ENCODE measurements at regions not wholly inside any gene's neighbourhood (a gene's known extent, or its start where the extent isn't known, plus 50 kb on each side); places are given as distances from the start of the nearest gene placed in this dataset.

GRCh38 chr4:146998157-146998556 is 52.5 kb upstream of the TTC29 start:
- no peak overlapping the region for H3K4me3 ChIP-seq
- H2AFZ ChIP-seq = no peak overlapping the region
- TF ChIP-seq CTCF (IDR thresholded peaks at IDR 0.05; ENCODE audit: poor library complexity) (no peak), EZH2phosphoT487 (IDR thresholded peaks at IDR 0.05; ENCODE audit: low read depth, severe bottlenecking, unreplicated experiment) (no peak), EZH2 (IDR thresholded peaks at IDR 0.05; ENCODE audit: borderline replicate concordance) (no peak)
- H3K79me2 ChIP-seq = no peaks in the 10 kb centered on the region
- no peak for DNase-seq (ENCODE audit: low spot score)
- no peaks in the 10 kb centered on the region for H4K20me1 ChIP-seq (ENCODE audit: insufficient read depth, poor library complexity, severe bottlenecking)
- no peaks in the 10 kb centered on the region for H3K36me3 ChIP-seq (replicated peaks; ENCODE audit: insufficient read depth, low read depth)
- no peaks in the 10 kb centered on the region for H3K27me3 ChIP-seq
- H3K4me2 ChIP-seq = no peak overlapping the region
- H3K9me3 ChIP-seq (ENCODE audit: low read depth) = no peaks in the 10 kb centered on the region
- H3K4me1 ChIP-seq (ENCODE audit: insufficient read depth) = no peaks in the 10 kb centered on the region
- H3K27ac ChIP-seq = no peak overlapping the region
- no peaks in the 10 kb centered on the region for H3K9me2 ChIP-seq (replicated peaks; ENCODE audit: insufficient read depth)
- 95% methylated on average over 2 of the region's 2 CpGs for WGBS (ENCODE audit: low lambda C conversion rate, missing lambda C conversion rate)

- no peaks in the 10 kb centered on the region for H3K9me3 ChIP-seq (ENCODE audit: low read depth)
- H3K27ac ChIP-seq = no peak overlapping the region
- H3K9me2 ChIP-seq (replicated peaks; ENCODE audit: insufficient read depth) = no peaks in the 10 kb centered on the region
- no peak for DNase-seq (ENCODE audit: low spot score)
- H4K20me1 ChIP-seq (ENCODE audit: insufficient read depth, poor library complexity, severe bottlenecking) = no peaks in the 10 kb centered on the region
- H3K27me3 ChIP-seq = no peaks in the 10 kb centered on the region
- no peak for TF ChIP-seq EZH2phosphoT487 (IDR thresholded peaks at IDR 0.05; ENCODE audit: low read depth, severe bottlenecking, unreplicated experiment)
- no peak for TF ChIP-seq EZH2 (IDR thresholded peaks at IDR 0.05; ENCODE audit: borderline replicate concordance)
- no peak for TF ChIP-seq CTCF (IDR thresholded peaks at IDR 0.05; ENCODE audit: poor library complexity)
- no peak overlapping the region for H2AFZ ChIP-seq
- H3K4me3 ChIP-seq = no peak overlapping the region
- no peaks in the 10 kb centered on the region for H3K4me1 ChIP-seq (ENCODE audit: insufficient read depth)
- no peak overlapping the region for H3K4me2 ChIP-seq
- H3K36me3 ChIP-seq (replicated peaks; ENCODE audit: insufficient read depth, low read depth) = no peaks in the 10 kb centered on the region
- WGBS (ENCODE audit: low lambda C conversion rate, missing lambda C conversion rate) = 74% methylated on average over 9 of the region's 9 CpGs
- H3K79me2 ChIP-seq = no peaks in the 10 kb centered on the region
Measured at GRCh38 chr4:147003956-147004809, 58.5 kb upstream of the TTC29 start.

- 95% methylated on average over 2 of the region's 2 CpGs for WGBS (ENCODE audit: low lambda C conversion rate, missing lambda C conversion rate)
- Histone ChIP-seq H3K9me2 (replicated peaks; ENCODE audit: insufficient read depth) (no peaks in the 10 kb centered on the region), H3K9me3 (ENCODE audit: low read depth) (no peaks in the 10 kb centered on the region), H2AFZ (no peak overlapping the region), H3K27ac (no peak overlapping the region), H3K36me3 (replicated peaks; ENCODE audit: insufficient read depth, low read depth) (no peaks in the 10 kb centered on the region), H3K4me3 (no peak overlapping the region), H3K79me2 (no peaks in the 10 kb centered on the region), H3K27me3 (no peaks in the 10 kb centered on the region), H3K4me2 (no peak overlapping the region), H3K4me1 (ENCODE audit: insufficient read depth) (no peaks in the 10 kb centered on the region), H4K20me1 (ENCODE audit: insufficient read depth, poor library complexity, severe bottlenecking) (no peaks in the 10 kb centered on the region)
- DNase-seq (ENCODE audit: low spot score) = no peak
- TF ChIP-seq CTCF (IDR thresholded peaks at IDR 0.05; ENCODE audit: poor library complexity) = no peak
- TF ChIP-seq EZH2 (IDR thresholded peaks at IDR 0.05; ENCODE audit: borderline replicate concordance) = no peak
- no peak for TF ChIP-seq EZH2phosphoT487 (IDR thresholded peaks at IDR 0.05; ENCODE audit: low read depth, severe bottlenecking, unreplicated experiment)
Measured at GRCh38 chr4:147006229-147006628, 60.6 kb upstream of the TTC29 start.
